ENCODE measurements at regions not wholly inside any gene's neighbourhood (a gene's known extent, or its start where the extent isn't known, plus 50 kb on each side); places are given as distances from the start of the nearest gene placed in this dataset.

DNA sequence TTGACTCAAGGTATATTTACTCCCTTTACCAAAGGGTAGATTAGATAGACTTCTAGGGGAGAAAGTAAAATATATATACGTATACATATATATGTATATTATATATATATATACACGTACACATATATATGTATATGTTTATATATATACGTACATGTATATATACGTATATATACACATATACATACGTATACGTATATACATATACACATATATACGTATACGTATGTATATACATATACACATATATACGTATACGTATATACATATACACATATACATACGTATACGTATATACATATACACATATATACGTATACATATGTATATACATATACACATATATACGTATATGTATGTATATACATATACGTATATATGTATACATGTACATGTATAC is 430.5 kb upstream of the ANO3 start:
- TF ChIP-seq NFIC (IDR thresholded peaks at IDR 0.05; ENCODE audit: borderline replicate concordance): no peak
- TF ChIP-seq, protein P1, sequence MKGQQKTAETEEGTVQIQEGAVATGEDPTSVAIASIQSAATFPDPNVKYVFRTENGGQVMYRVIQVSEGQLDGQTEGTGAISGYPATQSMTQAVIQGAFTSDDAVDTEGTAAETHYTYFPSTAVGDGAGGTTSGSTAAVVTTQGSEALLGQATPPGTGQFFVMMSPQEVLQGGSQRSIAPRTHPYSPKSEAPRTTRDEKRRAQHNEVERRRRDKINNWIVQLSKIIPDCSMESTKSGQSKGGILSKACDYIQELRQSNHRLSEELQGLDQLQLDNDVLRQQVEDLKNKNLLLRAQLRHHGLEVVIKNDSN (IDR thresholded peaks at IDR 0.05; ENCODE audit: borderline replicate concordance, low read depth): no peak

Data from SK-N-SH (cell line).